H9 (cell line): ENCODE measurements at regions not wholly inside any gene's neighbourhood (a gene's known extent, or its start where the extent isn't known, plus 50 kb on each side); places are given as distances from the start of the nearest gene placed in this dataset.
"Not testable (repeated sequence)": the region's sequence is repeated elsewhere in the genome, so short reads cannot be mapped to it uniquely, and the experiment has no call there.

ENCODE experiments used
- DNase-seq: peaks from one replicate; pipeline ENCODE4 v3.0.0-alpha.2; 2017
- H2AFZ ChIP-seq: one replicate; pipeline ENCODE4 v1.6.1; 2013; ENCODE audit warnings: mild to moderate bottlenecking, low read length, control low read depth, moderate library complexity
- H2AK5ac ChIP-seq: 2 replicates; pipeline ENCODE4 v1.6.1; 2013; ENCODE audit warnings: low read length, control low read depth, mixed read lengths; ENCODE audit not compliant: insufficient read length
- H2BK120ac ChIP-seq: one replicate; pipeline ENCODE4 v1.6.1; 2013; ENCODE audit warnings: low read depth, mild to moderate bottlenecking, low read length, control low read depth, inconsistent platforms; ENCODE audit not compliant: poor library complexity, severe bottlenecking
- H2BK12ac ChIP-seq: 2 replicates; pipeline ENCODE4 v1.6.1; 2013; ENCODE audit warnings: low read length, control low read depth, mixed read lengths, low read depth; ENCODE audit not compliant: insufficient read length
- H2BK15ac ChIP-seq: 2 replicates; pipeline ENCODE4 v1.6.1; 2013; ENCODE audit warnings: low read depth, low read length, control low read depth
- H2BK20ac ChIP-seq: one replicate; pipeline ENCODE4 v1.6.1; 2013; ENCODE audit warnings: low read depth, mild to moderate bottlenecking, low read length, control low read depth, inconsistent platforms; ENCODE audit not compliant: poor library complexity, severe bottlenecking
- H2BK5ac ChIP-seq: 2 replicates; pipeline ENCODE4 v1.6.1; 2013; ENCODE audit warnings: low read length, control low read depth, mixed read lengths; ENCODE audit not compliant: insufficient read length
- H3K14ac ChIP-seq: 2 replicates; pipeline ENCODE4 v1.6.1; 2013; ENCODE audit warnings: low read length, control low read depth; ENCODE audit not compliant: insufficient read depth
- H3K18ac ChIP-seq: 2 replicates; pipeline ENCODE4 v1.6.1; 2013; ENCODE audit warnings: low read depth, mild to moderate bottlenecking, mixed read lengths, low read length, control low read depth; ENCODE audit not compliant: insufficient read length
- H3K23ac ChIP-seq: 2 replicates; pipeline ENCODE4 v1.6.1; 2013; ENCODE audit warnings: low read length, control low read depth, mixed read lengths, low read depth; ENCODE audit not compliant: insufficient read length
- H3K23me2 ChIP-seq: 2 replicates; pipeline ENCODE4 v1.6.1; 2013; ENCODE audit warnings: low read depth, mild to moderate bottlenecking, mixed read lengths, low read length, control low read depth; ENCODE audit not compliant: insufficient read length, poor library complexity, severe bottlenecking
- H3K27ac ChIP-seq: 2 replicates; pipeline ENCODE4 v1.5.1; 2013; ENCODE audit warnings: low read length, control low read depth, mixed read lengths, low read depth; ENCODE audit not compliant: insufficient read length
- H3K27me3 ChIP-seq: 2 replicates; pipeline ENCODE4 v1.6.1; 2013; ENCODE audit warnings: low read length, control low read depth, inconsistent platforms; ENCODE audit not compliant: insufficient read depth
- H3K4ac ChIP-seq: 2 replicates; pipeline ENCODE4 v1.6.1; 2013; ENCODE audit warnings: low read depth, mild to moderate bottlenecking, control low read depth, inconsistent platforms, low read length, moderate library complexity
- H3K4me1 ChIP-seq: 2 replicates; pipeline ENCODE4 v1.6.1; 2013; ENCODE audit warnings: low read length, control low read depth, inconsistent platforms; ENCODE audit not compliant: insufficient read depth
- H3K4me2 ChIP-seq: 2 replicates; pipeline ENCODE4 v1.6.1; 2013; ENCODE audit warnings: low read length, control low read depth, mixed read lengths; ENCODE audit not compliant: insufficient read length, insufficient read depth
- H3K56ac ChIP-seq: 2 replicates; pipeline ENCODE4 v1.6.1; 2013; ENCODE audit warnings: low read depth, mild to moderate bottlenecking, mixed read lengths, low read length, control low read depth; ENCODE audit not compliant: insufficient read length
- H3K79me1 ChIP-seq: 2 replicates; pipeline ENCODE4 v1.6.1; 2013; ENCODE audit warnings: low read depth, mild to moderate bottlenecking, moderate library complexity, low read length, control low read depth, inconsistent platforms; ENCODE audit not compliant: insufficient read depth, poor library complexity, severe bottlenecking
- H3K79me2 ChIP-seq: 2 replicates; pipeline ENCODE4 v1.6.1; 2013; ENCODE audit warnings: low read length, control low read depth, inconsistent platforms; ENCODE audit not compliant: insufficient read depth
- H3K9ac ChIP-seq: 2 replicates; pipeline ENCODE4 v1.6.1; 2013; ENCODE audit warnings: low read length, control low read depth, mixed read lengths; ENCODE audit not compliant: insufficient read length; ENCODE audit errors: extremely low read depth
- H3K9me3 ChIP-seq: one replicate; pipeline ENCODE4 v1.6.1; 2013; ENCODE audit warnings: low read depth, low read length, inconsistent platforms; ENCODE audit not compliant: control insufficient read depth
- H3T11ph ChIP-seq: one replicate; pipeline ENCODE4 v1.6.1; 2013; ENCODE audit warnings: mild to moderate bottlenecking, low read length, control low read depth, inconsistent platforms
- H4K20me1 ChIP-seq: one replicate; pipeline ENCODE4 v1.6.1; 2013; ENCODE audit not compliant: control insufficient read depth, insufficient read length, insufficient read depth
- H4K5ac ChIP-seq: 2 replicates; pipeline ENCODE4 v1.6.1; 2013; ENCODE audit warnings: low read depth, mild to moderate bottlenecking, mixed read lengths, low read length, control low read depth; ENCODE audit not compliant: insufficient read length
- H4K8ac ChIP-seq: replicated peaks from 2 replicates; pipeline ENCODE4 v1.6.1; 2013; ENCODE audit warnings: low read length, control low read depth, mixed read lengths, low read depth; ENCODE audit not compliant: insufficient read length
- H4K91ac ChIP-seq: 2 replicates; pipeline ENCODE4 v1.6.1; 2013; ENCODE audit warnings: low read depth, mild to moderate bottlenecking, moderate library complexity, mixed read lengths, low read length, control low read depth; ENCODE audit not compliant: insufficient read length
- H3K27ac Mint-ChIP-seq, 3 experiments: 2 replicates in 2 of 3; 3 replicates in 1 of 3; pipeline ENCODE4 v1.8.0; 2020 to 2021; ENCODE audit warnings: mixed read lengths in 3 of 3, mild to moderate bottlenecking in 1 of 3, moderate library complexity in 1 of 3
- H3K27me3 Mint-ChIP-seq: 2 replicates; pipeline ENCODE4 v1.8.0; 2021; ENCODE audit warnings: low read depth, mild to moderate bottlenecking, moderate library complexity, mixed read lengths
- H3K36me3 Mint-ChIP-seq, 3 experiments: 2 replicates in 2 of 3; 3 replicates in 1 of 3; pipeline ENCODE4 v1.8.0; 2020 to 2021; ENCODE audit warnings: low read depth in 3 of 3, mixed read lengths in 3 of 3; ENCODE audit not compliant: insufficient read depth in 1 of 3
- H3K4me1 Mint-ChIP-seq, 2 experiments: 2 replicates each; pipeline ENCODE4 v1.8.0; 2020; ENCODE audit warnings: mixed read lengths in 2 of 2
- H3K4me3 Mint-ChIP-seq, 2 experiments: 2 replicates in 1 of 2; 3 replicates in 1 of 2; pipeline ENCODE4 v1.8.0; 2020 to 2021; ENCODE audit warnings: mild to moderate bottlenecking in 2 of 2, mixed read lengths in 2 of 2, moderate library complexity in 1 of 2
- H3K9me3 Mint-ChIP-seq, 2 experiments: 2 replicates in 1 of 2; 3 replicates in 1 of 2; pipeline ENCODE4 v1.8.0; 2020; ENCODE audit warnings: mild to moderate bottlenecking in 2 of 2, mixed read lengths in 2 of 2, moderate library complexity in 1 of 2
- CTCF ChIP-seq: fragments of 200-600 bp; sonication (generic); conservative IDR thresholded peaks from 3 replicates; pipeline ENCODE4 v1.8.0; 2021; ENCODE audit warnings: antibody characterized with exemption, mild to moderate bottlenecking
- WGBS: extraction: QIAGEN DNeasy Blood & Tissue Kit; methylation state at CpG from one replicate; pipeline ENCODE4 v1.1.7; 2013; ENCODE audit warnings: missing lambda C conversion rate, low lambda C conversion rate, mixed read lengths; ENCODE audit not compliant: insufficient read length; ENCODE audit errors: extremely low coverage; 5-methylcytosine and 5-hydroxymethylcytosine counted together

DNA sequence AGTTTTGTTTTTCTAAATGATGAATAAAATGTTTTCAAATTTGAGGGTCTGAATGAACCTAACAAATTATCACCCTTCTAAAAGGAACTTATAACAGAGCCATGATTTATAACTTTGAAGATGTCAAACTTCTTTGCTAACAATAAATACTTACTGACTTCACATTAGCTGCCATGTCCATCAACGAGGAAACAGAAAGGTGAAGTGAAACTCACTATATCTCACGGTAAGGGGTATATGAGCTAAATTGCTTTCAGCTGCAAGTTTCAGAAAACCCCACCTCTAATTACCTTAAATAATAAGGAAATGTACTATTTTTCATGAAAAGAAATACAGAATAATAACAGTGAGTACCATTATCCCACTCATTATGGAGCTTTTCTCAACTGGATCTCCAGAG is 350.8 kb upstream of the NT5C1B start:
- Mint-ChIP-seq H3K4me3 (no peak overlapping the region), H3K4me1 (no peaks in the 10 kb centered on the region), H3K27me3 (no peaks in the 10 kb centered on the region), H3K27ac (no peak overlapping the region), H3K9me3 (no peaks in the 10 kb centered on the region), H3K36me3 (no peaks in the 10 kb centered on the region)
- H4K8ac ChIP-seq: no peak overlapping the region
- H2BK15ac ChIP-seq: no peak overlapping the region
- no peak overlapping the region for H3K27ac ChIP-seq
- H2BK20ac ChIP-seq: no peak overlapping the region
- no peak overlapping the region for H3K9ac ChIP-seq
- no peaks in the 10 kb centered on the region for H3K4me1 ChIP-seq
- H2BK12ac ChIP-seq: no peak overlapping the region
- H3K9me3 ChIP-seq: no peaks in the 10 kb centered on the region
- no peak overlapping the region for H3K56ac ChIP-seq
- H4K20me1 ChIP-seq: no peaks in the 10 kb centered on the region
- H3K27me3 ChIP-seq: no peaks in the 10 kb centered on the region
- WGBS: no CpG with 5 or more reads among the region's 2 CpGs
- H2AFZ ChIP-seq: no peak overlapping the region
- DNase-seq: no peak
- H3K23me2 ChIP-seq: no peaks in the 10 kb centered on the region
- no peak overlapping the region for H4K5ac ChIP-seq
- H3K4ac ChIP-seq: no peak overlapping the region
- no peak overlapping the region for H3K4me2 ChIP-seq
- H4K91ac ChIP-seq: no peak overlapping the region
- H2BK5ac ChIP-seq: no peak overlapping the region
- H3K18ac ChIP-seq: no peak overlapping the region
- H3K79me1 ChIP-seq: no peaks in the 10 kb centered on the region
- H3K14ac ChIP-seq: no peak overlapping the region
- no peak overlapping the region for H2BK120ac ChIP-seq
- H3K79me2 ChIP-seq: no peaks in the 10 kb centered on the region
- no peak overlapping the region for H3T11ph ChIP-seq
- H2AK5ac ChIP-seq: no peak overlapping the region
- H3K23ac ChIP-seq: no peak overlapping the region
- TF ChIP-seq CTCF: no peak

- H3K14ac ChIP-seq, H3K56ac ChIP-seq, H3K23ac ChIP-seq, H4K91ac ChIP-seq, H2AK5ac ChIP-seq, H3K4ac ChIP-seq, H4K5ac ChIP-seq, H3K9me3 ChIP-seq, H3K9ac ChIP-seq, H3K9me3 Mint-ChIP-seq, H3K18ac ChIP-seq, H2BK120ac ChIP-seq, H3K4me3 Mint-ChIP-seq, H2BK5ac ChIP-seq, H3K4me1 ChIP-seq, H2AFZ ChIP-seq, H3K79me1 ChIP-seq, H3K27ac ChIP-seq, H4K20me1 ChIP-seq, DNase-seq, H4K8ac ChIP-seq, H3K4me2 ChIP-seq, H2BK12ac ChIP-seq, H3K27me3 ChIP-seq, H3K27ac Mint-ChIP-seq, H3K36me3 Mint-ChIP-seq, H3K79me2 ChIP-seq, H3K23me2 ChIP-seq, H2BK15ac ChIP-seq, H2BK20ac ChIP-seq, H3K27me3 Mint-ChIP-seq, H3T11ph ChIP-seq, H3K4me1 Mint-ChIP-seq: not testable (repeated sequence)
- no CpG with 5 or more reads among the region's 5 CpGs for WGBS
These were observed 350.4 kb upstream of the NT5C1B start for GRCh38 chr2:18939740-18940139.
